ENCODE measurements at regions not wholly inside any gene's neighbourhood (a gene's known extent, or its start where the extent isn't known, plus 50 kb on each side); places are given as distances from the start of the nearest gene placed in this dataset.
A peak's percentile ranks its signal among the peaks of the same experiment; 100 is the strongest.
"Not testable (repeated sequence)": the region's sequence is repeated elsewhere in the genome, so short reads cannot be mapped to it uniquely, and the experiment has no call there.

- peak; percentile 68 for DNase-seq
These were observed 1695.8 kb upstream of the PIK3C3 start for GRCh38 chr18:40259115-40259835.

GRCh38 chr18:40258311-40258710 lies 1696.7 kb upstream of the PIK3C3 start:
- DNase-seq: peak; percentile 52

- peak; percentile 41 for DNase-seq
These were observed 1704.8 kb upstream of the PIK3C3 start for GRCh38 chr18:40250236-40250635.

GRCh38 chr18:40249390-40250080 lies 1705.5 kb upstream of the PIK3C3 start:
- DNase-seq: no peak

GRCh38 chr18:40245612-40246011 lies 1709.4 kb upstream of the PIK3C3 start:
- DNase-seq: not testable (repeated sequence)

GRCh38 chr18:40243607-40244006 lies 1711.4 kb upstream of the PIK3C3 start:
- DNase-seq: no peak

- no peak for DNase-seq
These were observed 1719.2 kb upstream of the PIK3C3 start for GRCh38 chr18:40235836-40236235.

- no peak for DNase-seq
These were observed 1719.7 kb upstream of the PIK3C3 start for GRCh38 chr18:40235323-40235722.

- DNase-seq: peak; percentile 63
These were observed 1721.0 kb upstream of the PIK3C3 start for GRCh38 chr18:40233931-40234616.

- peak; percentile 25 for DNase-seq
These were observed 1732.3 kb upstream of the PIK3C3 start for GRCh38 chr18:40222776-40223175.

- DNase-seq: no peak
These were observed 1738.2 kb upstream of the PIK3C3 start for GRCh38 chr18:40216856-40217255.

GRCh38 chr18:40215979-40216378 lies 1739.1 kb upstream of the PIK3C3 start:
- no peak for DNase-seq

- no peak for DNase-seq
These were observed 1744.3 kb upstream of the PIK3C3 start for GRCh38 chr18:40210696-40211095.

- DNase-seq: no peak
These were observed 1746.1 kb upstream of the PIK3C3 start for GRCh38 chr18:40208958-40209357.

- DNase-seq: no peak
These were observed 1757.3 kb upstream of the PIK3C3 start for GRCh38 chr18:40197711-40198110.

- DNase-seq: no peak
These were observed 1768.4 kb upstream of the PIK3C3 start for GRCh38 chr18:40186677-40187076.

- no peak for DNase-seq
These were observed 1775.1 kb upstream of the PIK3C3 start for GRCh38 chr18:40179729-40180461.

GRCh38 chr18:40168026-40168425 lies 1787.0 kb upstream of the PIK3C3 start:
- no peak for DNase-seq

- DNase-seq: no peak
These were observed 1791.8 kb upstream of the PIK3C3 start for GRCh38 chr18:40163254-40163653.

GRCh38 chr18:40160361-40160760 lies 1794.7 kb upstream of the PIK3C3 start:
- DNase-seq: no peak

GRCh38 chr18:40159141-40160017 lies 1795.7 kb upstream of the PIK3C3 start:
- peak; percentile 35 for DNase-seq
